Upper lobe of left lung (tissue), 4 donors: ENCODE measurements at regions not wholly inside any gene's neighbourhood (a gene's known extent, or its start where the extent isn't known, plus 50 kb on each side); places are given as distances from the start of the nearest gene placed in this dataset.

Experiments
- EP300 ChIP-seq, 4 donors: sonication (generic); formaldehyde crosslinking; IDR thresholded peaks; one replicate each; pipeline ENCODE4 v1.5.1; 2017; ENCODE audit warnings: antibody characterized with exemption in 4 of 4, control low read depth in 2 of 4
- POLR2A ChIP-seq, 4 donors: fragments of 450-650 bp; IDR thresholded peaks; one replicate each; pipeline ENCODE4 v1.5.1; 2016 to 2017; ENCODE audit warnings: antibody characterized with exemption in 4 of 4, mild to moderate bottlenecking in 2 of 4
- POLR2AphosphoS5 ChIP-seq, 2 donors: sonication (generic); formaldehyde crosslinking; IDR thresholded peaks; one replicate each; pipeline ENCODE4 v1.5.1; 2017; ENCODE audit warnings: antibody characterized with exemption in 2 of 2
- TF ChIP-seq, protein P1 (sequence below), 6 experiments: fragments of 450-650 bp in 4 of 6; fragments of 200-600 bp in 2 of 6; sonication (generic) in 2 of 6; IDR thresholded peaks; one replicate each; pipeline ENCODE4 v1.5.1; 2016 to 2019; ENCODE audit warnings: antibody characterized with exemption in 6 of 6

DNA sequence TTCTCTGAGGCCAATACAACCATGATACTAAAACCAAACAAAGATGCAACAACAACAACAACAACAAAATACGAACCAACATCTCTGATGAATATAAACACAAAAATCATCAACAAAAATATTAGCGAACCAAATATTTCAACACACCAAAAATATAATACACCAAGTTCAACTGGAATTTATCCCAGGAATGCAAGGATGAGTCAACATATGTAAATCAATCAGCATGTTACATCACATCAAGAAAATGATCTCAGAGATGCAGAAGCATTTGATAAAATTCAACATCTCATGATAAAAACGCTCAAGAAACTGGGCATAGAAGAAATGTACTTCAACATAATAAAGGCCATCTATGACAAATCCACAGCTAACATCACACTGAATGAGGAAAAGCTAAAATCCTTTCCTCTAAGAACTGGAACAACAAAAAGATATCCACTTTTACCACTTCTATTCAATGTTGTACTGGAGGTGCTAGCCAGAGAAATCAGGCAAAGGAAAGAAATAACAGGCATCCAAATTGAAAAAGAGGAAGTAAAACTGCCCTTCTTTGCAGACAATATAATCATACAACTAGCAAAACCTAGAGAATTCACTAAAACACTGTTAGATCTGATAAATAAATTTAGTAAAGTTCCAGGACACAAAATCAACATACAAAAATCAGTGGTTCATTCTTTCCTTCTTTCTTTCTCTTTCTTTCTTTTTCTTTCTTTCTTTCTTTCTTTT is 2448.7 kb upstream of the PCDH20 start:
- TF ChIP-seq, protein P1, sequence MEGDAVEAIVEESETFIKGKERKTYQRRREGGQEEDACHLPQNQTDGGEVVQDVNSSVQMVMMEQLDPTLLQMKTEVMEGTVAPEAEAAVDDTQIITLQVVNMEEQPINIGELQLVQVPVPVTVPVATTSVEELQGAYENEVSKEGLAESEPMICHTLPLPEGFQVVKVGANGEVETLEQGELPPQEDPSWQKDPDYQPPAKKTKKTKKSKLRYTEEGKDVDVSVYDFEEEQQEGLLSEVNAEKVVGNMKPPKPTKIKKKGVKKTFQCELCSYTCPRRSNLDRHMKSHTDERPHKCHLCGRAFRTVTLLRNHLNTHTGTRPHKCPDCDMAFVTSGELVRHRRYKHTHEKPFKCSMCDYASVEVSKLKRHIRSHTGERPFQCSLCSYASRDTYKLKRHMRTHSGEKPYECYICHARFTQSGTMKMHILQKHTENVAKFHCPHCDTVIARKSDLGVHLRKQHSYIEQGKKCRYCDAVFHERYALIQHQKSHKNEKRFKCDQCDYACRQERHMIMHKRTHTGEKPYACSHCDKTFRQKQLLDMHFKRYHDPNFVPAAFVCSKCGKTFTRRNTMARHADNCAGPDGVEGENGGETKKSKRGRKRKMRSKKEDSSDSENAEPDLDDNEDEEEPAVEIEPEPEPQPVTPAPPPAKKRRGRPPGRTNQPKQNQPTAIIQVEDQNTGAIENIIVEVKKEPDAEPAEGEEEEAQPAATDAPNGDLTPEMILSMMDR (IDR thresholded peaks at IDR 0.05), result no peak
- TF ChIP-seq POLR2AphosphoS5 (IDR thresholded peaks at IDR 0.05) (no peak), POLR2A (IDR thresholded peaks at IDR 0.05) (no peak), EP300 (IDR thresholded peaks at IDR 0.05) (no peak)
